Activated naive CD4-positive, alpha-beta T cell treated with anti-CD3 and anti-CD28 coated beads, Interleukin-2, amount 10 ng/mL, durations not matched to agents 7 days and 5 days (primary cell): ENCODE measurements at regions not wholly inside any gene's neighbourhood (a gene's known extent, or its start where the extent isn't known, plus 50 kb on each side); places are given as distances from the start of the nearest gene placed in this dataset.

Experiments
- CTCF ChIA-PET: fragments of 350-600 bp; sonication (Branson Sonifier 250); formaldehyde crosslinking; loops from one replicate; lab custom pipeline; 2021; ENCODE audit warnings: antibody characterized with exemption; lab: Charles Lee
- DNase-seq: peaks from one replicate; pipeline ENCODE4 v3.0.0-alpha.2; 2020
- H3K27ac Mint-ChIP-seq: one replicate; pipeline ENCODE4 v1.8.0; 2021; ENCODE audit warnings: mild to moderate bottlenecking, moderate library complexity, mixed read lengths
- H3K27me3 Mint-ChIP-seq: one replicate; pipeline ENCODE4 v1.8.0; 2021; ENCODE audit warnings: mild to moderate bottlenecking, mixed read lengths
- H3K36me3 Mint-ChIP-seq: one replicate; pipeline ENCODE4 v1.8.0; 2021; ENCODE audit warnings: mixed read lengths
- H3K4me1 Mint-ChIP-seq: one replicate; pipeline ENCODE4 v1.8.0; 2021; ENCODE audit warnings: mixed read lengths
- H3K4me3 Mint-ChIP-seq: one replicate; pipeline ENCODE4 v1.8.0; 2021; ENCODE audit warnings: mild to moderate bottlenecking, moderate library complexity, mixed read lengths
- H3K9me3 Mint-ChIP-seq: one replicate; pipeline ENCODE4 v1.8.0; 2021; ENCODE audit warnings: mixed read lengths

GRCh38 chr13:39100996-39101738 lies 62.9 kb downstream of the NHLRC3 start:
- no peak for DNase-seq
- Mint-ChIP-seq H3K27me3 (peaks cover 2% of the 10 kb centered on the region), H3K27ac (no peak overlapping the region), H3K9me3 (no peaks in the 10 kb centered on the region), H3K4me1 (no peaks in the 10 kb centered on the region), H3K4me3 (no peak overlapping the region), H3K36me3 (no peaks in the 10 kb centered on the region)
- CTCF ChIA-PET, result no interaction called here

- CTCF ChIA-PET, result no interaction called here
- H3K4me3 Mint-ChIP-seq, result no peak overlapping the region
- H3K27ac Mint-ChIP-seq, result no peak overlapping the region
- peaks cover 8% of the 10 kb centered on the region for H3K27me3 Mint-ChIP-seq
- no peaks in the 10 kb centered on the region for H3K9me3 Mint-ChIP-seq
- no peaks in the 10 kb centered on the region for H3K4me1 Mint-ChIP-seq
- no peak for DNase-seq
- no peaks in the 10 kb centered on the region for H3K36me3 Mint-ChIP-seq
Measured at GRCh38 chr13:39102981-39103490, 64.8 kb downstream of the NHLRC3 start.

GRCh38 chr13:39105110-39105509 lies 66.9 kb downstream of the NHLRC3 start:
- no peaks in the 10 kb centered on the region for H3K9me3 Mint-ChIP-seq
- peaks cover 8% of the 10 kb centered on the region for H3K27me3 Mint-ChIP-seq
- H3K4me3 Mint-ChIP-seq, result no peak overlapping the region

GRCh38 chr13:39106216-39107005 lies 68.2 kb downstream of the NHLRC3 start:
- peaks cover 8% of the 10 kb centered on the region for H3K27me3 Mint-ChIP-seq
- CTCF ChIA-PET, result no interaction called here
- H3K36me3 Mint-ChIP-seq, result no peaks in the 10 kb centered on the region
- H3K4me3 Mint-ChIP-seq, result no peak overlapping the region
- DNase-seq, result no peak
- no peaks in the 10 kb centered on the region for H3K4me1 Mint-ChIP-seq
- H3K9me3 Mint-ChIP-seq, result no peaks in the 10 kb centered on the region
- H3K27ac Mint-ChIP-seq, result no peak overlapping the region

More at GRCh38 chr13:39105110-39105509, 66.9 kb downstream of the NHLRC3 start:
- no peaks in the 10 kb centered on the region for H3K36me3 Mint-ChIP-seq
- H3K27ac Mint-ChIP-seq, result no peak overlapping the region
- no peak for DNase-seq
- CTCF ChIA-PET, result no interaction called here
- H3K4me1 Mint-ChIP-seq, result no peaks in the 10 kb centered on the region

- CTCF ChIA-PET, result no interaction called here
- Mint-ChIP-seq H3K4me3 (no peak overlapping the region), H3K4me1 (no peaks in the 10 kb centered on the region), H3K36me3 (no peaks in the 10 kb centered on the region), H3K27me3 (peaks cover 8% of the 10 kb centered on the region), H3K9me3 (no peaks in the 10 kb centered on the region), H3K27ac (no peak overlapping the region)
- DNase-seq, result no peak
Measured at GRCh38 chr13:39107561-39107960, 69.3 kb downstream of the NHLRC3 start.

GRCh38 chr13:39108783-39109182 lies 70.5 kb downstream of the NHLRC3 start:
- H3K4me1 Mint-ChIP-seq, result no peaks in the 10 kb centered on the region
- no peak for DNase-seq
- no peaks in the 10 kb centered on the region for H3K36me3 Mint-ChIP-seq
- CTCF ChIA-PET, result no interaction called here
- H3K27me3 Mint-ChIP-seq, result peaks cover 8% of the 10 kb centered on the region
- no peak overlapping the region for H3K27ac Mint-ChIP-seq
- H3K9me3 Mint-ChIP-seq, result no peaks in the 10 kb centered on the region
- no peak overlapping the region for H3K4me3 Mint-ChIP-seq

GRCh38 chr13:39110518-39111097 lies 72.4 kb downstream of the NHLRC3 start:
- no peaks in the 10 kb centered on the region for H3K4me1 Mint-ChIP-seq
- H3K9me3 Mint-ChIP-seq, result no peaks in the 10 kb centered on the region
- CTCF ChIA-PET, result no interaction called here
- H3K27ac Mint-ChIP-seq, result no peak overlapping the region
- no peak overlapping the region for H3K4me3 Mint-ChIP-seq
- DNase-seq, result no peak
- H3K27me3 Mint-ChIP-seq, result peaks cover 8% of the 10 kb centered on the region
- no peaks in the 10 kb centered on the region for H3K36me3 Mint-ChIP-seq

GRCh38 chr13:39111145-39111544 lies 72.9 kb downstream of the NHLRC3 start:
- CTCF ChIA-PET, result no interaction called here
- Mint-ChIP-seq H3K4me1 (no peaks in the 10 kb centered on the region), H3K9me3 (no peaks in the 10 kb centered on the region), H3K36me3 (no peaks in the 10 kb centered on the region), H3K27ac (no peak overlapping the region), H3K27me3 (peaks cover 6% of the 10 kb centered on the region), H3K4me3 (no peak overlapping the region)
- no peak for DNase-seq

GRCh38 chr13:39119422-39119821 lies 81.2 kb downstream of the NHLRC3 start:
- Mint-ChIP-seq H3K27ac (no peak overlapping the region), H3K9me3 (no peaks in the 10 kb centered on the region), H3K27me3 (peaks cover 8% of the 10 kb centered on the region), H3K36me3 (no peaks in the 10 kb centered on the region), H3K4me3 (no peak overlapping the region), H3K4me1 (no peaks in the 10 kb centered on the region)
- DNase-seq, result no peak
- CTCF ChIA-PET, result no interaction called here

- no peak overlapping the region for H3K4me3 Mint-ChIP-seq
- CTCF ChIA-PET, result no interaction called here
- no peak for DNase-seq
- no peak overlapping the region for H3K27ac Mint-ChIP-seq
- peaks cover 5% of the 10 kb centered on the region for H3K27me3 Mint-ChIP-seq
- H3K36me3 Mint-ChIP-seq, result no peaks in the 10 kb centered on the region
- H3K4me1 Mint-ChIP-seq, result no peaks in the 10 kb centered on the region
- H3K9me3 Mint-ChIP-seq, result no peaks in the 10 kb centered on the region
Measured at GRCh38 chr13:39123578-39123977, 85.3 kb downstream of the NHLRC3 start.

GRCh38 chr13:39129213-39129612 lies 91.0 kb downstream of the NHLRC3 start:
- no peaks in the 10 kb centered on the region for H3K27me3 Mint-ChIP-seq
- H3K36me3 Mint-ChIP-seq, result no peaks in the 10 kb centered on the region
- H3K9me3 Mint-ChIP-seq, result no peaks in the 10 kb centered on the region
- CTCF ChIA-PET, result interaction anchor here (1.3 kb wide), 1 partner anchor 8 kb away, joined by 3 read pairs; no protein-coding TSS in a partner anchor
- no peak overlapping the region for H3K4me3 Mint-ChIP-seq
- no peak overlapping the region for H3K27ac Mint-ChIP-seq
- H3K4me1 Mint-ChIP-seq, result no peaks in the 10 kb centered on the region
- no peak for DNase-seq

GRCh38 chr13:39130301-39130700 lies 92.0 kb downstream of the NHLRC3 start:
- no peaks in the 10 kb centered on the region for H3K9me3 Mint-ChIP-seq
- no peak overlapping the region for H3K4me3 Mint-ChIP-seq
- no peak overlapping the region for H3K27ac Mint-ChIP-seq
- no peaks in the 10 kb centered on the region for H3K27me3 Mint-ChIP-seq
- DNase-seq, result no peak
- no peaks in the 10 kb centered on the region for H3K36me3 Mint-ChIP-seq
- CTCF ChIA-PET, result no interaction called here
- H3K4me1 Mint-ChIP-seq, result no peaks in the 10 kb centered on the region

- no peak overlapping the region for H3K4me3 Mint-ChIP-seq
- H3K4me1 Mint-ChIP-seq, result no peaks in the 10 kb centered on the region
- no peak overlapping the region for H3K27ac Mint-ChIP-seq
- H3K9me3 Mint-ChIP-seq, result no peaks in the 10 kb centered on the region
- no peak for DNase-seq
- CTCF ChIA-PET, result interaction anchor here (0.6 kb wide), 1 partner anchor 481 kb away, joined by 3 read pairs; no protein-coding TSS in a partner anchor
- no peaks in the 10 kb centered on the region for H3K36me3 Mint-ChIP-seq
- H3K27me3 Mint-ChIP-seq, result no peaks in the 10 kb centered on the region
Measured at GRCh38 chr13:39132286-39133230, 94.3 kb downstream of the NHLRC3 start.

GRCh38 chr13:39133781-39134180 lies 95.5 kb downstream of the NHLRC3 start:
- no peak for DNase-seq
- Mint-ChIP-seq H3K27ac (no peak overlapping the region), H3K27me3 (no peaks in the 10 kb centered on the region), H3K9me3 (no peaks in the 10 kb centered on the region), H3K36me3 (no peaks in the 10 kb centered on the region), H3K4me1 (no peaks in the 10 kb centered on the region), H3K4me3 (no peak overlapping the region)
- CTCF ChIA-PET, result no interaction called here
